K562 (cell line): ENCODE measurements at regions not wholly inside any gene's neighbourhood (a gene's known extent, or its start where the extent isn't known, plus 50 kb on each side); places are given as distances from the start of the nearest gene placed in this dataset.
A peak's percentile ranks its signal among the peaks of the same experiment; 100 is the strongest.

Experiments used
- ATAC-seq: fragments of 200-7000 bp; cut with Tn5 transposase; 3 replicates; pipeline ENCODE4 v1.9.1; 2020; ENCODE audit warnings: moderate library complexity
- BruUV-seq: library from RNA; stranded (reverse); fragments of 400-500 nt; replicated peaks from 2 replicates; lab custom pipeline; 2021; lab: Mats Ljungman, UMichigan
- CTCF ChIA-PET: fragments of 300-600 bp; formaldehyde crosslinking; extraction: SDS; loops from one replicate; lab custom pipeline; 2021; ENCODE audit warnings: low intra/inter-chr PET ratio; lab: Yijun Ruan, JAX
- POLR2A ChIA-PET: fragments of 300-600, 350-650 bp; sonication (Branson Sonifier 250); formaldehyde crosslinking; extraction: SDS; loops from one replicate; lab custom pipeline; 2021; ENCODE audit warnings: antibody characterized with exemption, inconsistent platforms; lab: Yijun Ruan, JAX
- DNase-seq, 4 experiments: peaks; one replicate each; pipeline versions ENCODE4 v3.0.0 to v3.0.0-alpha.2; 2011 to 2018; ENCODE audit warnings: low spot score in 3 of 4, mixed read lengths in 3 of 4; ENCODE audit errors: extremely low read depth in 1 of 4
- FAIRE-seq: peaks from 2 replicates; lab custom pipeline; 2011; peaks lifted over from hg19 to GRCh38; lab: Jason Lieb, UNC
- H2AFZ ChIP-seq: 2 replicates; pipeline ENCODE4 v1.6.0; 2011; ENCODE audit warnings: low read depth, low read length, control low read depth, inconsistent platforms
- H3K27ac ChIP-seq: fragments of 200-600 bp; 3 replicates; pipeline ENCODE4 v1.8.0; 2011; ENCODE audit warnings: low read depth, mild to moderate bottlenecking, control low read depth, inconsistent platforms, low read length, moderate library complexity, mixed read lengths; ENCODE audit errors: extremely low read depth
- H3K27me3 ChIP-seq, 2 experiments: fragments of 300-600 bp in 1 of 2; 2 replicates in 1 of 2; 3 replicates in 1 of 2; pipeline versions ENCODE4 v1.6.0 to v1.8.0; 2011; ENCODE audit warnings: inconsistent platforms in 2 of 2, low read length in 2 of 2, mild to moderate bottlenecking in 1 of 2, mixed read lengths in 1 of 2, moderate library complexity in 1 of 2; ENCODE audit not compliant: control insufficient read depth in 2 of 2, insufficient read depth in 2 of 2
- H3K36me3 ChIP-seq: fragments of 300-600 bp; 3 replicates; pipeline ENCODE4 v1.8.0; 2011; ENCODE audit warnings: mild to moderate bottlenecking, low read length, inconsistent platforms; ENCODE audit not compliant: control insufficient read depth, insufficient read depth
- H3K4me1 ChIP-seq, 2 experiments: fragments of 200-600 bp in 1 of 2; replicated peaks in 1 of 2; 2 replicates in 1 of 2; 3 replicates in 1 of 2; pipeline versions ENCODE4 v1.5.1 to v1.8.0; 2011; ENCODE audit warnings: inconsistent platforms in 2 of 2, low read length in 2 of 2, mild to moderate bottlenecking in 1 of 2, mixed read lengths in 1 of 2, moderate library complexity in 1 of 2; ENCODE audit not compliant: control insufficient read depth in 2 of 2, insufficient read depth in 2 of 2
- H3K4me2 ChIP-seq: 2 replicates; pipeline ENCODE4 v1.6.1; 2011; ENCODE audit warnings: low read length, control low read depth, inconsistent platforms, mixed read lengths; ENCODE audit not compliant: insufficient read depth
- H3K4me3 ChIP-seq: fragments of 200-600 bp; sonication (generic), shearing (Covaris generic); 2 replicates; pipeline ENCODE4 v1.5.1; 2016; ENCODE audit warnings: control low read depth, inconsistent platforms
- H3K79me2 ChIP-seq: fragments of 200-600 bp; 3 replicates; pipeline ENCODE4 v1.8.0; 2011; ENCODE audit warnings: low read length, inconsistent platforms; ENCODE audit not compliant: control insufficient read depth, insufficient read depth
- H3K9ac ChIP-seq, 2 experiments: 2 replicates each; pipeline versions ENCODE4 v1.6.0 to v1.6.1; 2011; ENCODE audit warnings: low read depth in 2 of 2, low read length in 2 of 2, control low read depth in 1 of 2, inconsistent platforms in 1 of 2, mild to moderate bottlenecking in 1 of 2, mixed read lengths in 1 of 2; ENCODE audit not compliant: insufficient read depth in 1 of 2
- H3K9me1 ChIP-seq: one replicate; pipeline ENCODE4 v1.6.0; 2011; ENCODE audit warnings: inconsistent platforms, mild to moderate bottlenecking, low read length, moderate library complexity; ENCODE audit not compliant: control insufficient read depth, insufficient read depth
- H3K9me3 ChIP-seq: replicated peaks from 2 replicates; pipeline ENCODE4 v1.5.1; 2011; ENCODE audit warnings: low read depth, low read length, inconsistent platforms; ENCODE audit not compliant: control insufficient read depth, insufficient read depth
- H4K20me1 ChIP-seq: replicated peaks from 2 replicates; pipeline ENCODE4 v1.6.1; 2011; ENCODE audit warnings: low read length, inconsistent platforms, mixed read lengths; ENCODE audit not compliant: control insufficient read depth, insufficient read depth
- TAF9B ChIP-seq: fragments of 450-650 bp; IDR thresholded peaks from 2 replicates; pipeline ENCODE4 v1.6.1; 2018; ENCODE audit warnings: mild to moderate bottlenecking; ENCODE audit not compliant: partially characterized antibody
- in situ Hi-C: fragments of 300-500 bp; cut with MboI; formaldehyde crosslinking; loops from 4 replicates; pipeline ENCODE4 v1.15.0; 2018; ENCODE audit warnings: inconsistent platforms, mixed read lengths
- intact Hi-C: fragments of 100-400 bp; cut with micrococcal nuclease; formaldehyde crosslinking; loops from 2 replicates; pipeline ENCODE4 v1.14.2; 2022
- TF ChIP-seq, protein P1 (sequence below): fragments of 200-800 bp; sonication (Bioruptor generic); IDR thresholded peaks from 2 replicates; pipeline ENCODE4 v1.6.1; 2016; ENCODE audit warnings: missing genetic modification characterization, missing compliant biosample characterization

- H3K4me3 ChIP-seq: no peak overlapping the region
- no peaks in the 10 kb centered on the region for H3K4me1 ChIP-seq
- H3K27me3 ChIP-seq: no peaks in the 10 kb centered on the region
- H3K9me3 ChIP-seq: no peaks in the 10 kb centered on the region
- no peak overlapping the region for H3K9ac ChIP-seq
- no peaks in the 10 kb centered on the region for H4K20me1 ChIP-seq
- no peak overlapping the region for H2AFZ ChIP-seq
- CTCF ChIA-PET: no interaction called here
- DNase-seq: no peak
- no peak for ATAC-seq
- no peaks in the 10 kb centered on the region for H3K79me2 ChIP-seq
- no peak overlapping the region for H3K27ac ChIP-seq
- H3K4me2 ChIP-seq: no peak overlapping the region
- no peak for TF ChIP-seq TAF9B
- TF ChIP-seq, protein P1, sequence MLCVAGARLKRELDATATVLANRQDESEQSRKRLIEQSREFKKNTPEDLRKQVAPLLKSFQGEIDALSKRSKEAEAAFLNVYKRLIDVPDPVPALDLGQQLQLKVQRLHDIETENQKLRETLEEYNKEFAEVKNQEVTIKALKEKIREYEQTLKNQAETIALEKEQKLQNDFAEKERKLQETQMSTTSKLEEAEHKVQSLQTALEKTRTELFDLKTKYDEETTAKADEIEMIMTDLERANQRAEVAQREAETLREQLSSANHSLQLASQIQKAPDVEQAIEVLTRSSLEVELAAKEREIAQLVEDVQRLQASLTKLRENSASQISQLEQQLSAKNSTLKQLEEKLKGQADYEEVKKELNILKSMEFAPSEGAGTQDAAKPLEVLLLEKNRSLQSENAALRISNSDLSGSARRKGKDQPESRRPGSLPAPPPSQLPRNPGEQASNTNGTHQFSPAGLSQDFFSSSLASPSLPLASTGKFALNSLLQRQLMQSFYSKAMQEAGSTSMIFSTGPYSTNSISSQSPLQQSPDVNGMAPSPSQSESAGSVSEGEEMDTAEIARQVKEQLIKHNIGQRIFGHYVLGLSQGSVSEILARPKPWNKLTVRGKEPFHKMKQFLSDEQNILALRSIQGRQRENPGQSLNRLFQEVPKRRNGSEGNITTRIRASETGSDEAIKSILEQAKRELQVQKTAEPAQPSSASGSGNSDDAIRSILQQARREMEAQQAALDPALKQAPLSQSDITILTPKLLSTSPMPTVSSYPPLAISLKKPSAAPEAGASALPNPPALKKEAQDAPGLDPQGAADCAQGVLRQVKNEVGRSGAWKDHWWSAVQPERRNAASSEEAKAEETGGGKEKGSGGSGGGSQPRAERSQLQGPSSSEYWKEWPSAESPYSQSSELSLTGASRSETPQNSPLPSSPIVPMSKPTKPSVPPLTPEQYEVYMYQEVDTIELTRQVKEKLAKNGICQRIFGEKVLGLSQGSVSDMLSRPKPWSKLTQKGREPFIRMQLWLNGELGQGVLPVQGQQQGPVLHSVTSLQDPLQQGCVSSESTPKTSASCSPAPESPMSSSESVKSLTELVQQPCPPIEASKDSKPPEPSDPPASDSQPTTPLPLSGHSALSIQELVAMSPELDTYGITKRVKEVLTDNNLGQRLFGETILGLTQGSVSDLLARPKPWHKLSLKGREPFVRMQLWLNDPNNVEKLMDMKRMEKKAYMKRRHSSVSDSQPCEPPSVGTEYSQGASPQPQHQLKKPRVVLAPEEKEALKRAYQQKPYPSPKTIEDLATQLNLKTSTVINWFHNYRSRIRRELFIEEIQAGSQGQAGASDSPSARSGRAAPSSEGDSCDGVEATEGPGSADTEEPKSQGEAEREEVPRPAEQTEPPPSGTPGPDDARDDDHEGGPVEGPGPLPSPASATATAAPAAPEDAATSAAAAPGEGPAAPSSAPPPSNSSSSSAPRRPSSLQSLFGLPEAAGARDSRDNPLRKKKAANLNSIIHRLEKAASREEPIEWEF (CRISPR knock-in tag): peak; percentile 91; the same call in 1 of the 2 replicates
- FAIRE-seq: no peak
- POLR2A ChIA-PET: no interaction called here
- in situ Hi-C loops: no loop called here
- BruUV-seq: no TSS peak
- no peaks in the 10 kb centered on the region for H3K9me1 ChIP-seq
- intact Hi-C loops: no loop called here
- no peaks in the 10 kb centered on the region for H3K36me3 ChIP-seq
Observed at GRCh38 chr2:5449867-5450266, 242.3 kb upstream of the SOX11 start.
